HEK293 (cell line): ENCODE measurements at regions not wholly inside any gene's neighbourhood (a gene's known extent, or its start where the extent isn't known, plus 50 kb on each side); places are given as distances from the start of the nearest gene placed in this dataset.
A peak's percentile ranks its signal among the peaks of the same experiment; 100 is the strongest.

Source experiments
- CTCF ChIA-PET: fragments of 350-600 bp; formaldehyde crosslinking; extraction: SDS; loops from one replicate; lab custom pipeline; 2021; ENCODE audit warnings: antibody characterized with exemption; lab: Yijun Ruan, JAX
- POLR2A ChIA-PET: fragments of 300-600 bp; formaldehyde crosslinking; extraction: SDS; loops from one replicate; lab custom pipeline; 2020; ENCODE audit warnings: antibody characterized with exemption, inconsistent platforms; lab: Yijun Ruan, JAX
- H3K27ac ChIP-seq: fragments of 200-500 bp; sonication (Bioruptor generic); 2 replicates; pipeline ENCODE4 v1.5.1; 2014; ENCODE audit warnings: low read depth, low read length, control low read depth, inconsistent platforms; ENCODE audit errors: extremely low read depth
- H3K36me3 ChIP-seq, 2 experiments: fragments of 200-500 bp in 1 of 2; sonication (Bioruptor generic) in 1 of 2; 1 replicate in 1 of 2; 2 replicates in 1 of 2; pipeline ENCODE4 v1.5.1; 2014 to 2017; ENCODE audit warnings: inconsistent platforms in 2 of 2, low read length in 2 of 2; ENCODE audit not compliant: control insufficient read depth in 2 of 2, insufficient read depth in 1 of 2
- H3K4me1 ChIP-seq: fragments of 200-500 bp; sonication (Bioruptor generic); 2 replicates; pipeline ENCODE4 v1.5.1; 2014; ENCODE audit warnings: mild to moderate bottlenecking, low read length, inconsistent platforms; ENCODE audit not compliant: control insufficient read depth, insufficient read depth
- H3K4me3 ChIP-seq: 2 replicates; pipeline ENCODE4 v1.5.1; 2011; ENCODE audit warnings: low read depth, mild to moderate bottlenecking, control low read depth, low read length, moderate library complexity
- H3K9me3 ChIP-seq: fragments of 200-500 bp; sonication (Bioruptor generic); 2 replicates; pipeline ENCODE4 v1.5.1; 2014; ENCODE audit warnings: low read depth, low read length, inconsistent platforms; ENCODE audit not compliant: control insufficient read depth, insufficient read depth
- ZBTB21 ChIP-seq: fragments of 450-650 bp; formaldehyde crosslinking; IDR thresholded peaks from 2 replicates; pipeline ENCODE4 v1.5.1; 2017; ENCODE audit warnings: missing biosample characterization, missing genetic modification characterization
- ZNF175 ChIP-seq: fragments of 450-650 bp; formaldehyde crosslinking; IDR thresholded peaks from 2 replicates; pipeline ENCODE4 v1.5.1; 2016; ENCODE audit warnings: missing biosample characterization, missing genetic modification characterization
- ZNF211 ChIP-seq: fragments of 450-650 bp; formaldehyde crosslinking; IDR thresholded peaks from 2 replicates; pipeline ENCODE4 v1.5.1; 2016; ENCODE audit warnings: low read depth, missing biosample characterization, missing genetic modification characterization
- ZNF292 ChIP-seq: fragments of 450-650 bp; formaldehyde crosslinking; IDR thresholded peaks from 2 replicates; pipeline ENCODE4 v1.5.1; 2016; ENCODE audit warnings: low read depth, missing biosample characterization, missing genetic modification characterization, borderline replicate concordance
- ZNF311 ChIP-seq: fragments of 450-650 bp; formaldehyde crosslinking; IDR thresholded peaks from 2 replicates; pipeline ENCODE4 v1.5.1; 2017; ENCODE audit warnings: missing biosample characterization, missing genetic modification characterization, borderline replicate concordance
- ZNF555 ChIP-seq: fragments of 450-650 bp; formaldehyde crosslinking; conservative IDR thresholded peaks from 2 replicates; pipeline ENCODE4 v1.5.1; 2017; ENCODE audit warnings: missing biosample characterization, mild to moderate bottlenecking, missing genetic modification characterization, inconsistent platforms
- ZNF629 ChIP-seq: fragments of 450-650 bp; formaldehyde crosslinking; IDR thresholded peaks from 2 replicates; pipeline ENCODE4 v1.5.1; 2017; ENCODE audit warnings: missing biosample characterization, missing genetic modification characterization
- ZNF670 ChIP-seq: fragments of 450-650 bp; formaldehyde crosslinking; IDR thresholded peaks from 2 replicates; pipeline ENCODE4 v1.5.1; 2016; ENCODE audit warnings: missing biosample characterization, missing genetic modification characterization, low read depth
- ZNF785 ChIP-seq: fragments of 450-650 bp; formaldehyde crosslinking; IDR thresholded peaks from 2 replicates; pipeline ENCODE4 v1.5.1; 2016; ENCODE audit warnings: missing biosample characterization, missing genetic modification characterization
- TF ChIP-seq, protein P1 (sequence below): fragments of 450-650 bp; formaldehyde crosslinking; IDR thresholded peaks from 2 replicates; pipeline ENCODE4 v1.5.1; 2016; ENCODE audit warnings: missing biosample characterization, missing genetic modification characterization, low read depth
- TF ChIP-seq, protein P2 (sequence below): fragments of 450-650 bp; formaldehyde crosslinking; IDR thresholded peaks from 2 replicates; pipeline ENCODE4 v1.5.1; 2016; ENCODE audit warnings: missing biosample characterization, missing genetic modification characterization
- TF ChIP-seq, protein P3 (sequence below): fragments of 450-650 bp; formaldehyde crosslinking; IDR thresholded peaks from 2 replicates; pipeline ENCODE4 v1.5.1; 2016; ENCODE audit warnings: missing biosample characterization, missing genetic modification characterization
- TF ChIP-seq, protein P4 (sequence below): fragments of 450-650 bp; formaldehyde crosslinking; IDR thresholded peaks from 2 replicates; pipeline ENCODE4 v1.5.1; 2016; ENCODE audit warnings: missing biosample characterization, missing genetic modification characterization, borderline replicate concordance

DNA sequence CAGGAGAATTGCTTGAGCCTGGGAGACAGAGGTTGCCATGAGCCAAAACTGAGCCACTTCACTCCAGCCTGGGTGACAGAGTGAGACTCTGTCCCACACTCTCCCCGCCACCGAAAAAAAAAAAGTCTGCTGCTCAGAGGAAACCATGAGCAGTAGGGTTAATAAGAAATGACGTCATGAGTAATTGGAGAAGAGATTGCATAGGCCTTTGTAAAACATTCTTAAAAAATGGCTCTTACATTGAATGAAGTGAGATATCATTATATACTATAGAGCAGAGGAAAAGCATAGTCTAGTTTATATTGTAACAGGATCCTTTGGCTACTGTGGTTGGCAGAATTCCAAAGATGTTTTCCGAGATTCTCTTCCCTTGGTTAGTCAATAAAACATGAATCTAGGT, 228.2 kb downstream of the PCDH20 start:
- Histone ChIP-seq H3K4me1 (no peaks in the 10 kb centered on the region), H3K36me3 (no peaks in the 10 kb centered on the region), H3K4me3 (no peak overlapping the region), H3K9me3 (no peaks in the 10 kb centered on the region), H3K27ac (no peak overlapping the region)
- CTCF ChIA-PET = no interaction called here
- POLR2A ChIA-PET = no interaction called here
- TF ChIP-seq, protein P1, sequence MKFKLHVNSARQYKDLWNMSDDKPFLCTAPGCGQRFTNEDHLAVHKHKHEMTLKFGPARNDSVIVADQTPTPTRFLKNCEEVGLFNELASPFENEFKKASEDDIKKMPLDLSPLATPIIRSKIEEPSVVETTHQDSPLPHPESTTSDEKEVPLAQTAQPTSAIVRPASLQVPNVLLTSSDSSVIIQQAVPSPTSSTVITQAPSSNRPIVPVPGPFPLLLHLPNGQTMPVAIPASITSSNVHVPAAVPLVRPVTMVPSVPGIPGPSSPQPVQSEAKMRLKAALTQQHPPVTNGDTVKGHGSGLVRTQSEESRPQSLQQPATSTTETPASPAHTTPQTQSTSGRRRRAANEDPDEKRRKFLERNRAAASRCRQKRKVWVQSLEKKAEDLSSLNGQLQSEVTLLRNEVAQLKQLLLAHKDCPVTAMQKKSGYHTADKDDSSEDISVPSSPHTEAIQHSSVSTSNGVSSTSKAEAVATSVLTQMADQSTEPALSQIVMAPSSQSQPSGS (tag by site-specific recombination) = peak; percentile 89
- TF ChIP-seq ZNF311 (no peak), ZBTB21 (peak; percentile 80), ZNF629 (tag by site-specific recombination) (peak; percentile 53)
- TF ChIP-seq, protein P2, sequence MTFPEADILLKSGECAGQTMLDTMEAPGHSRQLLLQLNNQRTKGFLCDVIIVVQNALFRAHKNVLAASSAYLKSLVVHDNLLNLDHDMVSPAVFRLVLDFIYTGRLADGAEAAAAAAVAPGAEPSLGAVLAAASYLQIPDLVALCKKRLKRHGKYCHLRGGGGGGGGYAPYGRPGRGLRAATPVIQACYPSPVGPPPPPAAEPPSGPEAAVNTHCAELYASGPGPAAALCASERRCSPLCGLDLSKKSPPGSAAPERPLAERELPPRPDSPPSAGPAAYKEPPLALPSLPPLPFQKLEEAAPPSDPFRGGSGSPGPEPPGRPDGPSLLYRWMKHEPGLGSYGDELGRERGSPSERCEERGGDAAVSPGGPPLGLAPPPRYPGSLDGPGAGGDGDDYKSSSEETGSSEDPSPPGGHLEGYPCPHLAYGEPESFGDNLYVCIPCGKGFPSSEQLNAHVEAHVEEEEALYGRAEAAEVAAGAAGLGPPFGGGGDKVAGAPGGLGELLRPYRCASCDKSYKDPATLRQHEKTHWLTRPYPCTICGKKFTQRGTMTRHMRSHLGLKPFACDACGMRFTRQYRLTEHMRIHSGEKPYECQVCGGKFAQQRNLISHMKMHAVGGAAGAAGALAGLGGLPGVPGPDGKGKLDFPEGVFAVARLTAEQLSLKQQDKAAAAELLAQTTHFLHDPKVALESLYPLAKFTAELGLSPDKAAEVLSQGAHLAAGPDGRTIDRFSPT = peak; percentile 67; the same call in 1 of the 2 replicates

DNA sequence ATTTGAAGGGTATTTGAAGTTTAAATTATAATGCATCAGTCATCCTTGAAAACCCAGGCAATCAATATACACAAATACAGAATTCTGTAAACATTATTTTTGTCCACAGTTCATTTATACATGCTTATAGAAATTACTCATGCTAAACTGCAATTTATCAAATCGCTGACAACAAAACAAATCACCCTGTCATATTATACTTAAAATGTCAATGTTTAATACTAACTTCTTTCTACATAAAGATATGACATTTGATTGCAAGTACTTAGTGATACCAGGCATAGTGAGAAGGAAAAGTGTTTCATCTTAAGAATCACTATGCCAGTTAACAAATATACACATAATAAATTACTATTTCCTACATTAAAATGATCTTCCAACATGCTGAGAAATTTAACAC, 232.0 kb downstream of the PCDH20 start:
- Histone ChIP-seq H3K4me1 (no peaks in the 10 kb centered on the region), H3K9me3 (no peaks in the 10 kb centered on the region), H3K36me3 (no peaks in the 10 kb centered on the region), H3K4me3 (no peak overlapping the region), H3K27ac (no peak overlapping the region)
- ChIA-PET POLR2A (no interaction called here), CTCF (no interaction called here)
- TF ChIP-seq ZNF785 (tag by site-specific recombination) (no peak), ZNF292 (tag by site-specific recombination) (no peak), ZNF555 (tag by site-specific recombination) (no peak), ZNF211 (no peak), ZNF175 (tag by site-specific recombination) (no peak), ZNF670 (no peak)
- TF ChIP-seq, protein P3, sequence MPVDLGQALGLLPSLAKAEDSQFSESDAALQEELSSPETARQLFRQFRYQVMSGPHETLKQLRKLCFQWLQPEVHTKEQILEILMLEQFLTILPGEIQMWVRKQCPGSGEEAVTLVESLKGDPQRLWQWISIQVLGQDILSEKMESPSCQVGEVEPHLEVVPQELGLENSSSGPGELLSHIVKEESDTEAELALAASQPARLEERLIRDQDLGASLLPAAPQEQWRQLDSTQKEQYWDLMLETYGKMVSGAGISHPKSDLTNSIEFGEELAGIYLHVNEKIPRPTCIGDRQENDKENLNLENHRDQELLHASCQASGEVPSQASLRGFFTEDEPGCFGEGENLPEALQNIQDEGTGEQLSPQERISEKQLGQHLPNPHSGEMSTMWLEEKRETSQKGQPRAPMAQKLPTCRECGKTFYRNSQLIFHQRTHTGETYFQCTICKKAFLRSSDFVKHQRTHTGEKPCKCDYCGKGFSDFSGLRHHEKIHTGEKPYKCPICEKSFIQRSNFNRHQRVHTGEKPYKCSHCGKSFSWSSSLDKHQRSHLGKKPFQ (tag by site-specific recombination) = no peak
- TF ChIP-seq, protein P4, sequence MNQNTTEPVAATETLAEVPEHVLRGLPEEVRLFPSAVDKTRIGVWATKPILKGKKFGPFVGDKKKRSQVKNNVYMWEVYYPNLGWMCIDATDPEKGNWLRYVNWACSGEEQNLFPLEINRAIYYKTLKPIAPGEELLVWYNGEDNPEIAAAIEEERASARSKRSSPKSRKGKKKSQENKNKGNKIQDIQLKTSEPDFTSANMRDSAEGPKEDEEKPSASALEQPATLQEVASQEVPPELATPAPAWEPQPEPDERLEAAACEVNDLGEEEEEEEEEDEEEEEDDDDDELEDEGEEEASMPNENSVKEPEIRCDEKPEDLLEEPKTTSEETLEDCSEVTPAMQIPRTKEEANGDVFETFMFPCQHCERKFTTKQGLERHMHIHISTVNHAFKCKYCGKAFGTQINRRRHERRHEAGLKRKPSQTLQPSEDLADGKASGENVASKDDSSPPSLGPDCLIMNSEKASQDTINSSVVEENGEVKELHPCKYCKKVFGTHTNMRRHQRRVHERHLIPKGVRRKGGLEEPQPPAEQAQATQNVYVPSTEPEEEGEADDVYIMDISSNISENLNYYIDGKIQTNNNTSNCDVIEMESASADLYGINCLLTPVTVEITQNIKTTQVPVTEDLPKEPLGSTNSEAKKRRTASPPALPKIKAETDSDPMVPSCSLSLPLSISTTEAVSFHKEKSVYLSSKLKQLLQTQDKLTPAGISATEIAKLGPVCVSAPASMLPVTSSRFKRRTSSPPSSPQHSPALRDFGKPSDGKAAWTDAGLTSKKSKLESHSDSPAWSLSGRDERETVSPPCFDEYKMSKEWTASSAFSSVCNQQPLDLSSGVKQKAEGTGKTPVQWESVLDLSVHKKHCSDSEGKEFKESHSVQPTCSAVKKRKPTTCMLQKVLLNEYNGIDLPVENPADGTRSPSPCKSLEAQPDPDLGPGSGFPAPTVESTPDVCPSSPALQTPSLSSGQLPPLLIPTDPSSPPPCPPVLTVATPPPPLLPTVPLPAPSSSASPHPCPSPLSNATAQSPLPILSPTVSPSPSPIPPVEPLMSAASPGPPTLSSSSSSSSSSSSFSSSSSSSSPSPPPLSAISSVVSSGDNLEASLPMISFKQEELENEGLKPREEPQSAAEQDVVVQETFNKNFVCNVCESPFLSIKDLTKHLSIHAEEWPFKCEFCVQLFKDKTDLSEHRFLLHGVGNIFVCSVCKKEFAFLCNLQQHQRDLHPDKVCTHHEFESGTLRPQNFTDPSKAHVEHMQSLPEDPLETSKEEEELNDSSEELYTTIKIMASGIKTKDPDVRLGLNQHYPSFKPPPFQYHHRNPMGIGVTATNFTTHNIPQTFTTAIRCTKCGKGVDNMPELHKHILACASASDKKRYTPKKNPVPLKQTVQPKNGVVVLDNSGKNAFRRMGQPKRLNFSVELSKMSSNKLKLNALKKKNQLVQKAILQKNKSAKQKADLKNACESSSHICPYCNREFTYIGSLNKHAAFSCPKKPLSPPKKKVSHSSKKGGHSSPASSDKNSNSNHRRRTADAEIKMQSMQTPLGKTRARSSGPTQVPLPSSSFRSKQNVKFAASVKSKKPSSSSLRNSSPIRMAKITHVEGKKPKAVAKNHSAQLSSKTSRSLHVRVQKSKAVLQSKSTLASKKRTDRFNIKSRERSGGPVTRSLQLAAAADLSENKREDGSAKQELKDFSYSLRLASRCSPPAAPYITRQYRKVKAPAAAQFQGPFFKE (tag by site-specific recombination) = no peak
